Kidney (tissue), 13 donors: ENCODE measurements at regions not wholly inside any gene's neighbourhood (a gene's known extent, or its start where the extent isn't known, plus 50 kb on each side); places are given as distances from the start of the nearest gene placed in this dataset.

Experiments used
- DNase-seq, 5 donors: peaks; one replicate each; pipeline ENCODE4 v3.0.0-alpha.2; 2013 to 2020
- FAIRE-seq: peaks from 2 replicates; lab custom pipeline; 2012; peaks lifted over from hg19 to GRCh38; lab: Jason Lieb, UNC
- H3K27ac ChIP-seq, 2 donors: one replicate each; pipeline ENCODE4 v1.7.0; 2013; ENCODE audit warnings: low read depth in 2 of 2, low read length in 2 of 2, inconsistent platforms in 1 of 2
- H3K27me3 ChIP-seq: one replicate; pipeline ENCODE4 v1.7.1; 2013; ENCODE audit warnings: low read length, inconsistent platforms; ENCODE audit not compliant: control insufficient read depth, insufficient read depth
- H3K36me3 ChIP-seq, 3 donors: one replicate each; pipeline versions ENCODE4 v1.7.0 to v1.7.1; 2013; ENCODE audit warnings: low read length in 3 of 3, control low read depth in 1 of 3, inconsistent platforms in 1 of 3; ENCODE audit not compliant: insufficient read depth in 3 of 3, control insufficient read depth in 2 of 3
- H3K4me1 ChIP-seq, 3 donors: one replicate each; pipeline versions ENCODE4 v1.7.0 to v1.7.1; 2013; ENCODE audit warnings: low read length in 3 of 3, inconsistent platforms in 1 of 3, low read depth in 1 of 3; ENCODE audit not compliant: control insufficient read depth in 2 of 3, insufficient read depth in 2 of 3
- H3K4me3 ChIP-seq, 3 donors: one replicate each; pipeline versions ENCODE4 v1.7.0 to v1.8.1; 2013; ENCODE audit warnings: low read length in 3 of 3, control low read depth in 1 of 3, inconsistent platforms in 1 of 3
- H3K9ac ChIP-seq, 3 donors: one replicate each; pipeline versions ENCODE4 v1.7.0 to v1.7.1; 2013; ENCODE audit warnings: low read length in 3 of 3, control low read depth in 1 of 3, inconsistent platforms in 1 of 3
- H3K9me3 ChIP-seq, 3 donors: one replicate each; pipeline versions ENCODE4 v1.7.0 to v1.7.1; 2013; ENCODE audit warnings: low read length in 3 of 3, control low read depth in 1 of 3, inconsistent platforms in 1 of 3; ENCODE audit not compliant: control insufficient read depth in 2 of 3, insufficient read depth in 1 of 3
- intact Hi-C: fragments of 100-400 bp; cut with DNase I; formaldehyde crosslinking; loops from one replicate; pipeline ENCODE4 v1.11.1; 2022
- TF ChIP-seq, protein P1 (sequence below): IDR thresholded peaks from 3 replicates; pipeline ENCODE4 v1.5.1; 2012; ENCODE audit warnings: mild to moderate bottlenecking, moderate library complexity, borderline replicate concordance; ENCODE audit not compliant: insufficient read depth; ENCODE audit errors: extremely low read depth
- donor health status: control.
- donor health status: control.
- donor health status: control.
- donor health status: control.
- donor health status: control.
- donor health status: DM: yes; HTN: yes; CAD: no.
- donor health status: Normal renal cell carcinoma (clear cell type).

GRCh38 chrY:8610620-8611019 lies 726.6 kb upstream of the TSPY4 start:
- DNase-seq (no peak), FAIRE-seq (no peak)
- Histone ChIP-seq H3K4me3 (no peak overlapping the region), H3K9me3 (no peaks in the 10 kb centered on the region), H3K27me3 (no peaks in the 10 kb centered on the region), H3K36me3 (no peaks in the 10 kb centered on the region), H3K9ac (no peak overlapping the region), H3K4me1 (no peaks in the 10 kb centered on the region), H3K27ac (no peak overlapping the region)
- intact Hi-C loops: no loop called here
- TF ChIP-seq, protein P1, sequence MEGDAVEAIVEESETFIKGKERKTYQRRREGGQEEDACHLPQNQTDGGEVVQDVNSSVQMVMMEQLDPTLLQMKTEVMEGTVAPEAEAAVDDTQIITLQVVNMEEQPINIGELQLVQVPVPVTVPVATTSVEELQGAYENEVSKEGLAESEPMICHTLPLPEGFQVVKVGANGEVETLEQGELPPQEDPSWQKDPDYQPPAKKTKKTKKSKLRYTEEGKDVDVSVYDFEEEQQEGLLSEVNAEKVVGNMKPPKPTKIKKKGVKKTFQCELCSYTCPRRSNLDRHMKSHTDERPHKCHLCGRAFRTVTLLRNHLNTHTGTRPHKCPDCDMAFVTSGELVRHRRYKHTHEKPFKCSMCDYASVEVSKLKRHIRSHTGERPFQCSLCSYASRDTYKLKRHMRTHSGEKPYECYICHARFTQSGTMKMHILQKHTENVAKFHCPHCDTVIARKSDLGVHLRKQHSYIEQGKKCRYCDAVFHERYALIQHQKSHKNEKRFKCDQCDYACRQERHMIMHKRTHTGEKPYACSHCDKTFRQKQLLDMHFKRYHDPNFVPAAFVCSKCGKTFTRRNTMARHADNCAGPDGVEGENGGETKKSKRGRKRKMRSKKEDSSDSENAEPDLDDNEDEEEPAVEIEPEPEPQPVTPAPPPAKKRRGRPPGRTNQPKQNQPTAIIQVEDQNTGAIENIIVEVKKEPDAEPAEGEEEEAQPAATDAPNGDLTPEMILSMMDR: no peak

DNA sequence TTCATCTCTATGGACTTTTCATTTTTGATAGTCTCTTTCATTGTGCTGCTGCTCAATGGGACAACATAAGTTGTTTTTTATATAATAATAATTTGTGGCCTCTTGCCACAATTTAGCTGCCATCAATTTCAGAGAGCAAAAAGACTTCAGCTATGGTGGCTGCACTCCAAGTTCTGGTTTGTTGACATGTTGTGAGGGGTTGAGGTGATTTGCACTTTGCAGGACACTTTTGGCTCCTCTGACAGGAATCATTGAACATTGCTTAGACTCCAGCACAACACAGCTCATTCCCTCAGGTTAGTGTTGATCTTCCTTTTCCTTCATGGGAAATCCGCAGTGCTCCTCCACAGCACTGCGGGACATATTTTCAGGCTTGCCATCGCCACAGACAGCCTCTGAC lies 725.4 kb upstream of the TSPY4 start:
- Histone ChIP-seq H3K4me1 (no peaks in the 10 kb centered on the region), H3K27ac (no peak overlapping the region), H3K9me3 (no peaks in the 10 kb centered on the region), H3K27me3 (no peaks in the 10 kb centered on the region), H3K36me3 (no peaks in the 10 kb centered on the region), H3K9ac (no peak overlapping the region), H3K4me3 (no peak overlapping the region)
- TF ChIP-seq, protein P1: no peak
- intact Hi-C loops: no loop called here
- FAIRE-seq: no peak
- no peak for DNase-seq

GRCh38 chrY:8618302-8618701 lies 719.0 kb upstream of the TSPY4 start:
- intact Hi-C loops: no loop called here
- no peak overlapping the region for H3K9ac ChIP-seq
- H3K27me3 ChIP-seq: no peaks in the 10 kb centered on the region
- no peak overlapping the region for H3K27ac ChIP-seq
- no peak overlapping the region for H3K4me3 ChIP-seq
- TF ChIP-seq, protein P1: no peak
- FAIRE-seq: no peak
- H3K4me1 ChIP-seq: no peaks in the 10 kb centered on the region
- DNase-seq: no peak
- no peaks in the 10 kb centered on the region for H3K36me3 ChIP-seq
- H3K9me3 ChIP-seq: no peaks in the 10 kb centered on the region

DNA sequence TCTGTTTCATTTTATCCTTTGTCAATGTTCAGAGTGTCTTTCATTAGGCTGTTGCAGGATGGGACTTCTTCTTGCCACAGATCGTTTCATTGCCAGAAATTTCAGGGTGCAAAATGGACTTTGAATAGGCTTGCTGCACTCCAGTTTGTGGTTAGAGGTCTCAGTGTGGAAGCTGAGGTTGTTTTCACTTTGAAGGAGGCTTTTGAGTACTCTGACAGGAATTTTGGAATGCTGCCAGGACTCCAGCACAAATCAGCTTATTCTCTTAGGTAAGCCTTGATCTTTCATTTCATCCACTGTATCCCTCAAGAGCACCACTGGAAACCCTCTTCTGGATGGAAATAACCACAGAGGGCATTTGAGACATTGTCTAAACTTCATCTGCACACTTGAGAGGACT lies 715.1 kb upstream of the TSPY4 start:
- DNase-seq (no peak), FAIRE-seq (no peak)
- intact Hi-C loops: no loop called here
- Histone ChIP-seq H3K36me3 (no peaks in the 10 kb centered on the region), H3K27me3 (no peaks in the 10 kb centered on the region), H3K9ac (no peak overlapping the region), H3K9me3 (no peaks in the 10 kb centered on the region), H3K4me3 (no peak overlapping the region), H3K4me1 (no peaks in the 10 kb centered on the region), H3K27ac (no peak overlapping the region)
- TF ChIP-seq, protein P1: no peak
